ENCODE measurements at regions not wholly inside any gene's neighbourhood (a gene's known extent, or its start where the extent isn't known, plus 50 kb on each side); places are given as distances from the start of the nearest gene placed in this dataset.

DNA sequence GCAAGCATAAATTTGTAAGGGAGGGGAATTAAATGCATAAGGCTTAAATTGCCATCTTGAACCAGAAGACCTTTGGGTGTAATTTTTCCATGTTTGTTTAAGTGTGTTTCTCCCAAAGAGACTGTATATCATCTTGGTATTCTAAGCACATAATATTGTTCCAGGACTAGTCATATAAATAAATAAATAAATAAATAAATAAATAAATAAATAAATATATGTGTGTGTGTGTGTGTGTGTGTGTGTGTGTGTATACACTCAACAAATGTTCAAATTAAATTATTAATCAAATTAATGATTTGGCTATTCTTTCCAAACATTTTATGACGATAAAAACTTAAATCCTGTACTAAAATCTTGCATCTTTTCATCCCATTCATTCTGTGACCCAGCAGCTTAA, 867.8 kb upstream of the KLHL29 start:
- H3K9me3 Mint-ChIP-seq, result peaks cover 13% of the 10 kb centered on the region
- H3K27ac Mint-ChIP-seq, result no peak overlapping the region
- no peaks in the 10 kb centered on the region for H3K4me1 Mint-ChIP-seq
- DNase-seq (ENCODE audit: low spot score in 2 of 2) (no peak), ATAC-seq (no peak)
- H3K4me3 Mint-ChIP-seq, result no peak overlapping the region
- no peaks in the 10 kb centered on the region for H3K36me3 Mint-ChIP-seq

DNA sequence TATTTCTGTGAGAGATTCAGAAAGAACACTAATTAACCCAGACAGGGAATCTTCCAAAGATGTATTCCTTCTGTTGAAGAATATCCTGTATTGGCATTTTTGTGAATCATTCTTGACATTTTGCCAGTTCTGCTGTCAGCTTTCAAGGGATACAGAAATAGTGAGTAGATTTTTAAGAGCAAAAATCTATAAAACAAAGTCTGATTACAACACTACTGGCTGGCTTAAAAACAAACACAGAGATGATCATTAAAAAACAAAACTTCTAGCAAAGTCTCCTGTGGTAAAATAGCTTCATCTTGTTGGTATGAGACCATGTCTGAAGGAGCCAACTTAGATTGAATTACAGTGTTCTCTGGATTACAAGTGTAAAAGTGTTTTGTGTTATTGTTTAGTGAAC, 866.3 kb upstream of the KLHL29 start:
- Mint-ChIP-seq H3K4me1 (no peaks in the 10 kb centered on the region), H3K4me3 (no peak overlapping the region), H3K36me3 (no peaks in the 10 kb centered on the region), H3K27ac (no peak overlapping the region), H3K9me3 (peaks cover 9% of the 10 kb centered on the region)
- no peak for ATAC-seq
- DNase-seq (ENCODE audit: low spot score in 2 of 2), result no peak

DNA sequence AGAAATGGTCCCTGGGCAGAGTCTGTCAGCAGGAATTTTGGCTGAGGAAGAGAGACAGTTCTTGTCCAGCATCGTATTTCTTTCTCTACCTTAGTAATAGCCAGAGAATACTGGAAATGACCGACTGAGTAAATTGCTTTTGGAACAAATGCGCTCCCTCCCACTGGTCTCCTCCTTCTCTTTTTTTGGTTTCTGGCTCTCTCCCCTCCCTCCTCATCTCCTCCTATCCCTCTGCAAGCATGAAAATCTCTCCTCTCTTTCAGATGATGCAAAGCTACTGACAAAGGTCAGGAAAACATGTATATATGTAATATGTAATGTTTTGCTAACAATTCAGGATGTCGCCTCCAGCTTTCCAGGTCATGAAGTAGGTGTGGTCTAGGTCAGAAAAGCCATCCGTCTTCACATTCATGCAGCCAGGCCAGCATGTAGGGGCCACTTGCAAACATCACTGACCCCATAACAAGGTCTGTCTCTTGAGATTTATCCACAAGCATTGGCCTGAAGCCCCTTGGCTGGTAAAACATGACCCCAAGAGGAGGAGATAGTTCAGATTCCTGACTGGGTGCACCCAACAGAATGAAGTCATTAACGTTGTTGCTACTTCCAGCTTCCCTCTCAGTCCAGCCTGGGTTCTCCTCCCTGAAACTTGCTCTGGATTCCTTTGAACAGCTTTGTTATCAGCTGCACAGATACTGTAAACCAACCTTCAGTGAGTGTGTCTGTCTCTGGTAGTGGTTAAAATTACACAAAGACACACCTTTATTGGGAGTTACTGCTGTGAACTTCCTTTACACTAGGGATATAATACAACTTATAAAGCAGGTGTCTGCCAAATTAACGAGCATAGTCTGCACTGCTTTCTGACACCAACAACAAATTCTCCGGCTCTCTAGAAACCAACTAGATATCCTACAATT, 864.4 kb upstream of the KLHL29 start:
- Mint-ChIP-seq H3K4me1 (no peaks in the 10 kb centered on the region), H3K4me3 (no peak overlapping the region), H3K9me3 (peaks cover 3% of the 10 kb centered on the region), H3K36me3 (no peaks in the 10 kb centered on the region), H3K27ac (no peak overlapping the region)
- DNase-seq (ENCODE audit: low spot score in 2 of 2) (no peak), ATAC-seq (no peak)

GRCh38 chr2:22521620-22522019, 863.4 kb upstream of the KLHL29 start:
- H3K4me3 Mint-ChIP-seq, result no peak overlapping the region
- DNase-seq (ENCODE audit: low spot score in 2 of 2) (no peak), ATAC-seq (no peak)
- no peak overlapping the region for H3K27ac Mint-ChIP-seq
- H3K36me3 Mint-ChIP-seq, result no peaks in the 10 kb centered on the region
- H3K4me1 Mint-ChIP-seq, result no peaks in the 10 kb centered on the region
- peaks cover 2% of the 10 kb centered on the region for H3K9me3 Mint-ChIP-seq

GRCh38 chr2:22525681-22526080, 859.3 kb upstream of the KLHL29 start:
- no peak for ATAC-seq
- Mint-ChIP-seq H3K4me1 (no peaks in the 10 kb centered on the region), H3K4me3 (no peak overlapping the region), H3K9me3 (peaks cover 8% of the 10 kb centered on the region), H3K27ac (no peak overlapping the region), H3K36me3 (no peaks in the 10 kb centered on the region)
- no peak for DNase-seq (ENCODE audit: low spot score in 2 of 2)

GRCh38 chr2:22530131-22530530, 854.8 kb upstream of the KLHL29 start:
- no peaks in the 10 kb centered on the region for H3K36me3 Mint-ChIP-seq
- peaks cover 16% of the 10 kb centered on the region for H3K9me3 Mint-ChIP-seq
- no peak overlapping the region for H3K4me3 Mint-ChIP-seq
- ATAC-seq, result no peak
- H3K4me1 Mint-ChIP-seq, result no peaks in the 10 kb centered on the region
- H3K27ac Mint-ChIP-seq, result no peak overlapping the region
- no peak for DNase-seq (ENCODE audit: low spot score in 2 of 2)

GRCh38 chr2:22536133-22536532, 848.8 kb upstream of the KLHL29 start:
- ATAC-seq, result no peak
- H3K4me1 Mint-ChIP-seq, result no peaks in the 10 kb centered on the region
- peaks cover 20% of the 10 kb centered on the region for H3K9me3 Mint-ChIP-seq
- H3K27ac Mint-ChIP-seq, result no peak overlapping the region
- no peak for DNase-seq (ENCODE audit: low spot score in 2 of 2)
- H3K4me3 Mint-ChIP-seq, result no peak overlapping the region
- no peaks in the 10 kb centered on the region for H3K36me3 Mint-ChIP-seq

GRCh38 chr2:22554453-22554852, 830.5 kb upstream of the KLHL29 start:
- DNase-seq (ENCODE audit: low spot score in 2 of 2), result no peak
- no peaks in the 10 kb centered on the region for H3K36me3 Mint-ChIP-seq
- H3K9me3 Mint-ChIP-seq, result peaks cover 21% of the 10 kb centered on the region
- H3K27ac Mint-ChIP-seq, result no peak overlapping the region
- ATAC-seq, result no peak
- H3K4me1 Mint-ChIP-seq, result no peaks in the 10 kb centered on the region
- H3K4me3 Mint-ChIP-seq, result no peak overlapping the region

DNA sequence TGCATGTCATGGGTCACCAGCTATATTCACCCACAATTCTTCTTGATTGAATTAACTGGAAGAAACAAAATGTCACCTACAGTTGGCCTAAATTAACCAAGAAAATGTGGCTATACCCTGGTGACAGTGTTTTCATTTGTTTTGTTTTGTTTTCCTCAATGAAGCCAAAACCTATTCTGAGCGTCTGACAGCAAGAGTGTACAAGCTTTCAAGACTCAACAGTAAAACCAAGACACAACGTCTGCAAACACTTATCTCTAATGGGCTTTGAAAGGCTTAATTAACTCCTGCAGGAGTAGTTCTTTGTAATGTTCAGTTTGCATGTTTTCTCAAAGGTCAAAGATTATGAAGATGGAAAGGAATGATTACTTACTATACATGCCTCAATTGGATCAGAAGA, 827.6 kb upstream of the KLHL29 start:
- ATAC-seq (no peak), DNase-seq (ENCODE audit: low spot score in 2 of 2) (no peak)
- Mint-ChIP-seq H3K36me3 (no peaks in the 10 kb centered on the region), H3K4me3 (no peak overlapping the region), H3K9me3 (peaks cover 13% of the 10 kb centered on the region), H3K4me1 (no peaks in the 10 kb centered on the region), H3K27ac (no peak overlapping the region)

DNA sequence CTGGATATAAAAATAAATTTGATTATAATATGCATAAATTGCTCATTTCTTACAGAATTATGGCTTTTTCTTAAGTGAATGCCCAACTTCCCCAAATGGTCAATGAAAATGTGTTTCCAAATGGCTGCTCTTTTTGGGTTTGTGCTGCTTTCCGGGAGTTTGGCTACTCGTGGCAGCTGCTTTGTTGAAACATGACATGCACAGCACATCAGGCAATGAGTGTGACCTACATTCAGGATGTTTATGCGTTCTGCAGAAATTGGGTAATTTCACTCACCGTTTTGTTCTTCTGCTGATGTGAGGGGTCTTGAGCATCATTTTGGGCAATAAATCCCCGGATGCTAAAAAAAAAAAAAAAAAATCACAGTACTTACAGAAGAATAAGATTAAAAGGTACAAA, 825.0 kb upstream of the KLHL29 start:
- Mint-ChIP-seq H3K27ac (no peak overlapping the region), H3K4me3 (no peak overlapping the region), H3K36me3 (no peaks in the 10 kb centered on the region)

GRCh38 chr2:22579341-22579740, 805.6 kb upstream of the KLHL29 start:
- DNase-seq (ENCODE audit: low spot score in 2 of 2) (no peak), ATAC-seq (no peak)
- Mint-ChIP-seq H3K4me1 (no peaks in the 10 kb centered on the region), H3K4me3 (no peak overlapping the region), H3K36me3 (no peaks in the 10 kb centered on the region), H3K9me3 (peaks cover 16% of the 10 kb centered on the region), H3K27ac (no peak overlapping the region)

More for the DNA sequence above, 825.0 kb upstream of the KLHL29 start:
- no peak for DNase-seq (ENCODE audit: low spot score in 2 of 2)
- no peak for ATAC-seq
- peaks cover 20% of the 10 kb centered on the region for H3K9me3 Mint-ChIP-seq
- no peaks in the 10 kb centered on the region for H3K4me1 Mint-ChIP-seq

DNA sequence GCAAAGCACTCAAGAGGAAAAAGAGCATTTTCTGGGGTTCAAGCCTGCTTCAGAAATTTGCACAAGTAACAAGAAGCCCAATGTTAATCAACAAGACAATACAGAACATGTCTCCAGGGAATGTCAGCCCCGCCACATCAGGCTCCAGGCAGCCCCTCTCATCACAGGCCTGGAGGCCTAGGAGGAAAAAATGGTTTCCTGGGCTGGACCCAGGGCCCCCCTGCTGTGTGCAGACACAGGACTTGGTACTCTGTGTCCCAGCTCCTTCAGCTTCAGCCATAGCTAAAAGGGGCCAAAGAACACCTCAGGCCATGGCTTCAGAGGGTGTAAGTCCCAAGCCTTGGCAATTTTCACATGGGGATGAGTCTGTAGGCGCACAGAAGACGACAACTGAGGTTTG, 802.9 kb upstream of the KLHL29 start:
- ATAC-seq (no peak), DNase-seq (ENCODE audit: low spot score in 2 of 2) (no peak)
- H3K4me3 Mint-ChIP-seq, result no peak overlapping the region
- H3K36me3 Mint-ChIP-seq, result no peaks in the 10 kb centered on the region
- no peaks in the 10 kb centered on the region for H3K4me1 Mint-ChIP-seq
- H3K9me3 Mint-ChIP-seq, result peaks cover 14% of the 10 kb centered on the region
- no peak overlapping the region for H3K27ac Mint-ChIP-seq

DNA sequence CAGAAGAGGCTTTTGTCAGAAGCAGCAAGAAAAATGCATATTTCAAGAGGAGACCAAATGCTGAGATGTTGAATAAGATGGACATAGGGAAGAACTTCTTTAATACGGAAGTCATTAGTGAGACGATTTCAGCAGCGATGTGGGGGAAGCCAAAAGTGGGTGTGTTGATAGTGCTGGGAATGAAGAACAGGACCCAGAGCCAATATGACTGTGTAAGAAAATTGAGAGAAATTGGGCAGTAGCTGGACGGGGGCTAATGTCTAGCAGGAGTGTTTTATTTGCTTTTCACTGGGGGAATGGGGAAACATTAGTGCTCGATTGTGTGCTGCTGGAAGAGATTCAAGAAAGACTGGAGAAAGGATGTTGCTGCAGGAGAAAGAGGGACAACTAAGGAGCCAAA, 788.7 kb upstream of the KLHL29 start:
- Mint-ChIP-seq H3K4me3 (no peak overlapping the region), H3K4me1 (no peaks in the 10 kb centered on the region), H3K27ac (no peak overlapping the region), H3K36me3 (no peaks in the 10 kb centered on the region), H3K9me3 (peaks cover 19% of the 10 kb centered on the region)
- ATAC-seq, result no peak
- no peak for DNase-seq (ENCODE audit: low spot score in 2 of 2)

GRCh38 chr2:22600156-22600555, 784.8 kb upstream of the KLHL29 start:
- peaks cover 7% of the 10 kb centered on the region for H3K9me3 Mint-ChIP-seq
- ATAC-seq, result no peak
- H3K36me3 Mint-ChIP-seq, result no peaks in the 10 kb centered on the region
- H3K4me3 Mint-ChIP-seq, result no peak overlapping the region
- no peak for DNase-seq (ENCODE audit: low spot score in 2 of 2)
- H3K27ac Mint-ChIP-seq, result no peak overlapping the region
- no peaks in the 10 kb centered on the region for H3K4me1 Mint-ChIP-seq

DNA sequence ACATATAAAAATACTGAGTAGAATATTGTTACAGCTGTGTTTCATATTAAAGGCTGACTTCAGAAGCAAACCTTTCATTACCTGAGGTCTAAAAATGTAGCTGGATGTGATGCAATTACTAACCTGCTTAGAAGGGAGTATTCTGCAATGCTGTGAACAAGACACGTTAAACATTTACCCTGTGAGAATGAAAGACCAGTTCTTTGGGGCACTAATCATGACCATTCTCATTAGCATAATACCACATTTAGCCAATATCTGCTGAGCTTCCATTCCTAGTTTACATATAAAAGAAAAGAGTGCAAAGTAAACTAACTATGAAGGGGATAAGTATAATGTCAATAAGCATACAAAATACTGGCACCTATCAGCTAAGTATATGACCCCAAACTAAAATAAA, 784.0 kb upstream of the KLHL29 start:
- no peak for ATAC-seq
- Mint-ChIP-seq H3K4me3 (no peak overlapping the region), H3K27ac (no peak overlapping the region), H3K36me3 (no peaks in the 10 kb centered on the region), H3K4me1 (no peaks in the 10 kb centered on the region), H3K9me3 (peaks cover 7% of the 10 kb centered on the region)
- DNase-seq (ENCODE audit: low spot score in 2 of 2), result no peak

DNA sequence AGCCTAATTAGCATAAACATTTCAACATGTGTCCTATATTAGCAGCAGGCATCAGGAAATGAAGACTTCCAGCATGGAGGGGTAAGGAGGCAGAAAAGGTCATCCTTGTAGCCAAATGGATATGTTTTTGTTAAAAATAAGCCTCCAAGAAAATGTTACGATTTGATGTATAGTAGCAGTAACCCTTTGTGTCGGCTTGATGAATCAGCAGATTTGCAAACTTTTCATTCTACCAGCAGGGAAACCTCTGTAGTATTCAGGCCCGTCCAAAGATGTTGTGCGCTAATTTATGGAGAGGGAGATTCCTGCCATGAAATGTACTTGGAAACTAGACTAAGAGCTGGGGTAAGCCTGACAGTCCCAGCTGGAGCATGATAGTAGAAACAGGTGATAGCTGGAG, 780.8 kb upstream of the KLHL29 start:
- Mint-ChIP-seq H3K9me3 (peaks cover 6% of the 10 kb centered on the region), H3K4me1 (no peaks in the 10 kb centered on the region), H3K4me3 (no peak overlapping the region), H3K27ac (no peak overlapping the region), H3K36me3 (no peaks in the 10 kb centered on the region)
- ATAC-seq (no peak), DNase-seq (ENCODE audit: low spot score in 2 of 2) (no peak)
